ENCODE measurements at regions not wholly inside any gene's neighbourhood (a gene's known extent, or its start where the extent isn't known, plus 50 kb on each side); places are given as distances from the start of the nearest gene placed in this dataset.

DNA sequence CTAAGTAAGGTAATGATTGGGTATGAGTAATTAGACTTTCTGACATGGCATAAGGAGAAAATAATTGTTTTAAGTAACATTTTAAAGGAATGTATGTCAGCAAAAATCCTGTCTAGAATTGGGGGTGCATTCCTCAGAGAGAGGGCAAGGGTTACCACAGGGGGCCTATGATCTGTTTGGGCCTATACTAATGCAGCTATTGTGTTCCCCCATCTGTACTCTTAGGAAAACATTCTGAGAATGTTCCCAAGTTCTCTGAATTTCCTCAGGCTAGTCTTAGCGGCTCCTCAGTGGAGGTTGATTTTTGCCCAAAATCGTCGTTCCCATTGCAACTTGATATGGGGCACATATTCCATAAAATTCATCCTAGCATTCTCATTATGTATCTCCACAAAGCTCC lies 1216.4 kb upstream of the GBE1 start:
- H3K9ac ChIP-seq (ENCODE audit: insufficient read depth in 1 of 2, low read depth in 2 of 2, low read length in 2 of 2), result no peak overlapping the region
- ATAC-seq (no peak), FAIRE-seq (no peak), DNase-seq (ENCODE audit: extremely low read depth in 1 of 4, low spot score in 3 of 4) (no peak)
- H3K36me3 ChIP-seq (ENCODE audit: control insufficient read depth, insufficient read depth, low read length), result no peaks in the 10 kb centered on the region
- in situ Hi-C loops (cut with MboI), result no loop called here
- no peak overlapping the region for H3K27ac ChIP-seq (ENCODE audit: extremely low read depth, low read depth, low read length)
- BruUV-seq (replicated peaks), result no TSS peak
- H3K9me3 ChIP-seq (replicated peaks; ENCODE audit: control insufficient read depth, insufficient read depth, low read depth, low read length), result no peaks in the 10 kb centered on the region
- TF ChIP-seq, protein P1, sequence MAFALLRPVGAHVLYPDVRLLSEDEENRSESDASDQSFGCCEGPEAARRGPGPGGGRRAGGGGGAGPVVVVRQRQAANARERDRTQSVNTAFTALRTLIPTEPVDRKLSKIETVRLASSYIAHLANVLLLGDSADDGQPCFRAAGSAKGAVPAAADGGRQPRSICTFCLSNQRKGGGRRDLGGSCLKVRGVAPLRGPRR (CRISPR knock-in tag; IDR thresholded peaks at IDR 0.05), result no peak
- TF ChIP-seq SMAD3 (CRISPR knock-in tag; conservative IDR thresholded peaks at IDR 0.05) (no peak), RFX7 (CRISPR knock-in tag; IDR thresholded peaks at IDR 0.05) (no peak), ASH1L (IDR thresholded peaks at IDR 0.05; ENCODE audit: borderline replicate concordance, low read depth, partially characterized antibody) (no peak), RBM17 (IDR thresholded peaks at IDR 0.05; ENCODE audit: borderline replicate concordance, low read depth, low read length) (no peak), PYGO2 (tag; IDR thresholded peaks at IDR 0.05) (no peak), ELF4 (CRISPR knock-in tag; IDR thresholded peaks at IDR 0.05) (no peak), NCOR1 (IDR thresholded peaks at IDR 0.05) (no peak), TSC22D4 (tag; IDR thresholded peaks at IDR 0.05) (no peak), ZNF133 (CRISPR knock-in tag; IDR thresholded peaks at IDR 0.05) (no peak), NFXL1 (CRISPR knock-in tag; IDR thresholded peaks at IDR 0.05) (no peak), NELFE (IDR thresholded peaks at IDR 0.05; ENCODE audit: insufficient read depth, insufficient read length) (no peak), TGIF2 (CRISPR knock-in tag; IDR thresholded peaks at IDR 0.05) (no peak), TCFL5 (CRISPR knock-in tag; conservative IDR thresholded peaks at IDR 0.05) (no peak)
- TF ChIP-seq, protein P2, sequence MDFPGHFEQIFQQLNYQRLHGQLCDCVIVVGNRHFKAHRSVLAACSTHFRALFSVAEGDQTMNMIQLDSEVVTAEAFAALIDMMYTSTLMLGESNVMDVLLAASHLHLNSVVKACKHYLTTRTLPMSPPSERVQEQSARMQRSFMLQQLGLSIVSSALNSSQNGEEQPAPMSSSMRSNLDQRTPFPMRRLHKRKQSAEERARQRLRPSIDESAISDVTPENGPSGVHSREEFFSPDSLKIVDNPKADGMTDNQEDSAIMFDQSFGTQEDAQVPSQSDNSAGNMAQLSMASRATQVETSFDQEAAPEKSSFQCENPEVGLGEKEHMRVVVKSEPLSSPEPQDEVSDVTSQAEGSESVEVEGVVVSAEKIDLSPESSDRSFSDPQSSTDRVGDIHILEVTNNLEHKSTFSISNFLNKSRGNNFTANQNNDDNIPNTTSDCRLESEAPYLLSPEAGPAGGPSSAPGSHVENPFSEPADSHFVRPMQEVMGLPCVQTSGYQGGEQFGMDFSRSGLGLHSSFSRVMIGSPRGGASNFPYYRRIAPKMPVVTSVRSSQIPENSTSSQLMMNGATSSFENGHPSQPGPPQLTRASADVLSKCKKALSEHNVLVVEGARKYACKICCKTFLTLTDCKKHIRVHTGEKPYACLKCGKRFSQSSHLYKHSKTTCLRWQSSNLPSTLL (IDR thresholded peaks at IDR 0.05), result no peak
- TF ChIP-seq, protein P3, sequence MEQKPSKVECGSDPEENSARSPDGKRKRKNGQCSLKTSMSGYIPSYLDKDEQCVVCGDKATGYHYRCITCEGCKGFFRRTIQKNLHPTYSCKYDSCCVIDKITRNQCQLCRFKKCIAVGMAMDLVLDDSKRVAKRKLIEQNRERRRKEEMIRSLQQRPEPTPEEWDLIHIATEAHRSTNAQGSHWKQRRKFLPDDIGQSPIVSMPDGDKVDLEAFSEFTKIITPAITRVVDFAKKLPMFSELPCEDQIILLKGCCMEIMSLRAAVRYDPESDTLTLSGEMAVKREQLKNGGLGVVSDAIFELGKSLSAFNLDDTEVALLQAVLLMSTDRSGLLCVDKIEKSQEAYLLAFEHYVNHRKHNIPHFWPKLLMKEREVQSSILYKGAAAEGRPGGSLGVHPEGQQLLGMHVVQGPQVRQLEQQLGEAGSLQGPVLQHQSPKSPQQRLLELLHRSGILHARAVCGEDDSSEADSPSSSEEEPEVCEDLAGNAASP (IDR thresholded peaks at IDR 0.05), result no peak
- TF ChIP-seq, protein P4, sequence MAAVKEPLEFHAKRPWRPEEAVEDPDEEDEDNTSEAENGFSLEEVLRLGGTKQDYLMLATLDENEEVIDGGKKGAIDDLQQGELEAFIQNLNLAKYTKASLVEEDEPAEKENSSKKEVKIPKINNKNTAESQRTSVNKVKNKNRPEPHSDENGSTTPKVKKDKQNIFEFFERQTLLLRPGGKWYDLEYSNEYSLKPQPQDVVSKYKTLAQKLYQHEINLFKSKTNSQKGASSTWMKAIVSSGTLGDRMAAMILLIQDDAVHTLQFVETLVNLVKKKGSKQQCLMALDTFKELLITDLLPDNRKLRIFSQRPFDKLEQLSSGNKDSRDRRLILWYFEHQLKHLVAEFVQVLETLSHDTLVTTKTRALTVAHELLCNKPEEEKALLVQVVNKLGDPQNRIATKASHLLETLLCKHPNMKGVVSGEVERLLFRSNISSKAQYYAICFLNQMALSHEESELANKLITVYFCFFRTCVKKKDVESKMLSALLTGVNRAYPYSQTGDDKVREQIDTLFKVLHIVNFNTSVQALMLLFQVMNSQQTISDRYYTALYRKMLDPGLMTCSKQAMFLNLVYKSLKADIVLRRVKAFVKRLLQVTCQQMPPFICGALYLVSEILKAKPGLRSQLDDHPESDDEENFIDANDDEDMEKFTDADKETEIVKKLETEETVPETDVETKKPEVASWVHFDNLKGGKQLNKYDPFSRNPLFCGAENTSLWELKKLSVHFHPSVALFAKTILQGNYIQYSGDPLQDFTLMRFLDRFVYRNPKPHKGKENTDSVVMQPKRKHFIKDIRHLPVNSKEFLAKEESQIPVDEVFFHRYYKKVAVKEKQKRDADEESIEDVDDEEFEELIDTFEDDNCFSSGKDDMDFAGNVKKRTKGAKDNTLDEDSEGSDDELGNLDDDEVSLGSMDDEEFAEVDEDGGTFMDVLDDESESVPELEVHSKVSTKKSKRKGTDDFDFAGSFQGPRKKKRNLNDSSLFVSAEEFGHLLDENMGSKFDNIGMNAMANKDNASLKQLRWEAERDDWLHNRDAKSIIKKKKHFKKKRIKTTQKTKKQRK (IDR thresholded peaks at IDR 0.05; ENCODE audit: borderline replicate concordance, low read depth, low read length), result no peak
- ChIA-PET CTCF (ENCODE audit: low intra/inter-chr PET ratio) (no interaction called here), POLR2A (no interaction called here)
- H3K4me2 ChIP-seq (ENCODE audit: insufficient read depth, low read length), result no peak overlapping the region
- no peaks in the 10 kb centered on the region for H3K27me3 ChIP-seq (ENCODE audit: control insufficient read depth in 2 of 2, insufficient read depth in 2 of 2, low read length in 2 of 2)
- H3K4me3 ChIP-seq, result no peak overlapping the region
- H3K79me2 ChIP-seq (ENCODE audit: control insufficient read depth, insufficient read depth, low read length), result no peaks in the 10 kb centered on the region
- no peak overlapping the region for H2AFZ ChIP-seq (ENCODE audit: low read depth, low read length)
- no peaks in the 10 kb centered on the region for H3K4me1 ChIP-seq (replicated peaks in 1 of 2; ENCODE audit: control insufficient read depth in 2 of 2, insufficient read depth in 2 of 2, low read length in 2 of 2)
- H4K20me1 ChIP-seq (replicated peaks; ENCODE audit: control insufficient read depth, insufficient read depth, low read length), result no peaks in the 10 kb centered on the region
- WGBS (ENCODE audit: insufficient coverage, low coverage, missing lambda C conversion rate), result 0% methylated on average over 3 of the region's 3 CpGs
- intact Hi-C loops (cut with micrococcal nuclease), result no loop called here
- H3K9me1 ChIP-seq (ENCODE audit: control insufficient read depth, insufficient read depth, low read length), result no peaks in the 10 kb centered on the region
